Lower leg skin (tissue), 4 donors: ENCODE measurements at regions not wholly inside any gene's neighbourhood (a gene's known extent, or its start where the extent isn't known, plus 50 kb on each side); places are given as distances from the start of the nearest gene placed in this dataset.

ENCODE experiments used
- DNase-seq, 2 donors: peaks; one replicate each; pipeline ENCODE4 v3.0.0-alpha.2; 2019; ENCODE audit warnings: low spot score in 2 of 2
- H3K4me3 ChIP-seq: fragments of 200-600 bp; sonication (generic); 2 replicates; pipeline ENCODE4 v1.5.1; 2017; ENCODE audit warnings: mild to moderate bottlenecking, low read depth; ENCODE audit not compliant: poor library complexity, severe bottlenecking
- CTCF ChIP-seq, 3 donors: fragments of 450-650 bp; IDR thresholded peaks; one replicate each; pipeline ENCODE4 v1.5.1; 2016; ENCODE audit warnings: antibody characterized with exemption in 3 of 3, mild to moderate bottlenecking in 3 of 3, moderate library complexity in 2 of 3
- POLR2A ChIP-seq, 2 donors: fragments of 450-650 bp; IDR thresholded peaks; one replicate each; pipeline ENCODE4 v1.6.1; 2016 to 2017; ENCODE audit warnings: antibody characterized with exemption in 2 of 2, mild to moderate bottlenecking in 1 of 2, moderate library complexity in 1 of 2
- WGBS, 2 donors: methylation state at CpG; one replicate each; pipeline ENCODE4 v1.1.5; 2018; 5-methylcytosine and 5-hydroxymethylcytosine counted together
- intact Hi-C: fragments of 100-400 bp; cut with DNase I; formaldehyde crosslinking; loops from one replicate; pipeline ENCODE4 v1.15.0; 2023; ENCODE audit warnings: low total_unique reads

- no peak for TF ChIP-seq CTCF (IDR thresholded peaks at IDR 0.05)
- TF ChIP-seq POLR2A (IDR thresholded peaks at IDR 0.05): no peak
- H3K4me3 ChIP-seq: no peak overlapping the region
- intact Hi-C loops: no loop called here
- DNase-seq: no peak
These were observed 444.0 kb downstream of the MFSD1 start for GRCh38 chr3:159245871-159246270.

- TF ChIP-seq CTCF (IDR thresholded peaks at IDR 0.05) (no peak), POLR2A (IDR thresholded peaks at IDR 0.05) (no peak)
- intact Hi-C loops: no loop called here
- no peak for DNase-seq
- H3K4me3 ChIP-seq: no peak overlapping the region
- 59 to 62% methylated on average over 5 of the region's 5 CpGs for WGBS, 2 donors
These were observed 444.5 kb downstream of the MFSD1 start for GRCh38 chr3:159246385-159246784.

GRCh38 chr3:159249472-159250174, 447.8 kb downstream of the MFSD1 start:
- TF ChIP-seq POLR2A (IDR thresholded peaks at IDR 0.05) (no peak), CTCF (IDR thresholded peaks at IDR 0.05) (no peak)
- no peak for DNase-seq
- no peak overlapping the region for H3K4me3 ChIP-seq
- WGBS, 2 donors: 60 to 72% methylated on average over 5 of the region's 5 CpGs
- intact Hi-C loops: no loop called here

- DNase-seq: no peak
- H3K4me3 ChIP-seq: no peak overlapping the region
- intact Hi-C loops: no loop called here
- 44 to 54% methylated on average over 1 of the region's 1 CpG for WGBS, 2 donors
- no peak for TF ChIP-seq POLR2A (IDR thresholded peaks at IDR 0.05)
- TF ChIP-seq CTCF (IDR thresholded peaks at IDR 0.05): no peak
These were observed 449.1 kb downstream of the MFSD1 start for GRCh38 chr3:159250961-159251360.

GRCh38 chr3:159252274-159252673, 450.4 kb downstream of the MFSD1 start:
- intact Hi-C loops: no loop called here
- 55 to 63% methylated on average over 1 of the region's 1 CpG for WGBS, 2 donors
- H3K4me3 ChIP-seq: no peak overlapping the region
- DNase-seq: no peak
- no peak for TF ChIP-seq CTCF (IDR thresholded peaks at IDR 0.05)
- no peak for TF ChIP-seq POLR2A (IDR thresholded peaks at IDR 0.05)
